Smooth muscle cell (in vitro differentiated cells): ENCODE measurements at regions not wholly inside any gene's neighbourhood (a gene's known extent, or its start where the extent isn't known, plus 50 kb on each side); places are given as distances from the start of the nearest gene placed in this dataset.

Experiments
- DNase-seq: peaks from one replicate; lab custom pipeline; 2025; ENCODE audit not compliant: unreplicated experiment; lab: John Stamatoyannopoulos, UW
- H2AFZ ChIP-seq: fragments of 200-600 bp; sonication (generic); 2 replicates; pipeline ENCODE4 v1.6.0; 2016; ENCODE audit warnings: antibody characterized with exemption, low read depth, mild to moderate bottlenecking
- H3F3A ChIP-seq: fragments of 200-600 bp; sonication (generic); 2 replicates; pipeline ENCODE4 v1.6.0; 2017; ENCODE audit warnings: antibody characterized with exemption, low read depth
- H3K27ac ChIP-seq: fragments of 200-600 bp; sonication (generic); 2 replicates; pipeline ENCODE4 v1.5.1; 2016; ENCODE audit warnings: low read depth, mild to moderate bottlenecking
- H3K27me3 ChIP-seq: fragments of 200-600 bp; sonication (generic); 2 replicates; pipeline ENCODE4 v1.6.1; 2016; ENCODE audit warnings: low read depth, mild to moderate bottlenecking
- H3K36me3 ChIP-seq: fragments of 200-600 bp; sonication (generic); 2 replicates; pipeline ENCODE4 v1.5.1; 2016; ENCODE audit warnings: low read depth
- H3K4me1 ChIP-seq: fragments of 200-600 bp; sonication (generic); 2 replicates; pipeline ENCODE4 v1.5.1; 2016; ENCODE audit warnings: low read depth
- H3K4me2 ChIP-seq: fragments of 200-600 bp; sonication (generic); 2 replicates; pipeline ENCODE4 v1.6.0; 2016; ENCODE audit warnings: mild to moderate bottlenecking
- H3K4me3 ChIP-seq: fragments of 200-600 bp; sonication (generic); 2 replicates; pipeline ENCODE4 v1.5.1; 2016; ENCODE audit warnings: mild to moderate bottlenecking
- H3K79me2 ChIP-seq: fragments of 200-600 bp; sonication (generic); 2 replicates; pipeline ENCODE4 v1.6.0; 2016; ENCODE audit warnings: low read depth, mild to moderate bottlenecking
- H3K9ac ChIP-seq: fragments of 200-600 bp; sonication (generic); 2 replicates; pipeline ENCODE4 v1.6.0; 2016; ENCODE audit warnings: low read depth
- H3K9me3 ChIP-seq: fragments of 200-600 bp; sonication (generic); replicated peaks from 2 replicates; pipeline ENCODE4 v1.5.1; 2016; ENCODE audit warnings: low read depth
- H4K20me1 ChIP-seq: fragments of 200-600 bp; sonication (generic); 2 replicates; pipeline ENCODE4 v1.6.0; 2016; ENCODE audit warnings: low read depth
- CTCF ChIP-seq: fragments of 200-600 bp; sonication (generic); IDR thresholded peaks from 2 replicates; pipeline ENCODE4 v1.5.1; 2017; ENCODE audit warnings: borderline replicate concordance, mild to moderate bottlenecking, antibody characterized with exemption; ENCODE audit not compliant: insufficient read depth, poor library complexity, severe bottlenecking
- WGBS: methylation state at CpG from one replicate; pipeline ENCODE4 v1.1.7; 2016; ENCODE audit warnings: low lambda C conversion rate; 5-methylcytosine and 5-hydroxymethylcytosine counted together

- no peak overlapping the region for H3K27ac ChIP-seq
- TF ChIP-seq CTCF: peak; percentile 17
- 74% methylated on average over 2 of the region's 2 CpGs for WGBS
Observed at GRCh38 chr11:25733777-25734176, 598.2 kb upstream of the ANO3 start.

GRCh38 chr11:25734591-25735211, 597.2 kb upstream of the ANO3 start:
- peak; percentile 56 for TF ChIP-seq CTCF
- no peak overlapping the region for H2AFZ ChIP-seq
- no peaks in the 10 kb centered on the region for H4K20me1 ChIP-seq
- no peak overlapping the region for H3K4me2 ChIP-seq
- no peak overlapping the region for H3K9ac ChIP-seq
- H3K4me1 ChIP-seq: no peaks in the 10 kb centered on the region
- H3K9me3 ChIP-seq: no peaks in the 10 kb centered on the region
- no peak for DNase-seq
- no peaks in the 10 kb centered on the region for H3K36me3 ChIP-seq
- no peak overlapping the region for H3K27ac ChIP-seq
- no peaks in the 10 kb centered on the region for H3F3A ChIP-seq
- 13% methylated on average over 2 of the region's 2 CpGs for WGBS
- H3K4me3 ChIP-seq: no peak overlapping the region
- H3K27me3 ChIP-seq: no peaks in the 10 kb centered on the region
- no peaks in the 10 kb centered on the region for H3K79me2 ChIP-seq

More at GRCh38 chr11:25733777-25734176, 598.2 kb upstream of the ANO3 start:
- Histone ChIP-seq H3K4me2 (no peak overlapping the region), H3K4me3 (no peak overlapping the region), H3K9ac (no peak overlapping the region), H3K79me2 (no peaks in the 10 kb centered on the region), H4K20me1 (no peaks in the 10 kb centered on the region), H3K27me3 (no peaks in the 10 kb centered on the region), H2AFZ (no peak overlapping the region), H3F3A (no peaks in the 10 kb centered on the region), H3K4me1 (no peaks in the 10 kb centered on the region), H3K36me3 (no peaks in the 10 kb centered on the region), H3K9me3 (no peaks in the 10 kb centered on the region)
- no peak for DNase-seq

- Histone ChIP-seq H3K4me2 (no peak overlapping the region), H3K4me3 (no peak overlapping the region), H3K79me2 (no peaks in the 10 kb centered on the region), H3K9me3 (no peaks in the 10 kb centered on the region), H3K4me1 (no peaks in the 10 kb centered on the region), H3K27me3 (no peaks in the 10 kb centered on the region), H3K27ac (no peak overlapping the region), H4K20me1 (no peaks in the 10 kb centered on the region), H3K9ac (no peak overlapping the region), H2AFZ (peak overlapping the region; percentile 45), H3K36me3 (no peaks in the 10 kb centered on the region), H3F3A (no peaks in the 10 kb centered on the region)
- WGBS: 75% methylated on average over 3 of the region's 3 CpGs
- no peak for TF ChIP-seq CTCF
- DNase-seq: no peak
Observed at GRCh38 chr11:25737071-25737675, 594.8 kb upstream of the ANO3 start.

GRCh38 chr11:25741886-25742285, 590.0 kb upstream of the ANO3 start:
- H3K4me1 ChIP-seq: no peaks in the 10 kb centered on the region
- H3K9me3 ChIP-seq: no peaks in the 10 kb centered on the region
- H3K36me3 ChIP-seq: no peaks in the 10 kb centered on the region
- WGBS: 0% methylated on average over 1 of the region's 1 CpG
- no peaks in the 10 kb centered on the region for H4K20me1 ChIP-seq
- TF ChIP-seq CTCF: no peak
- no peak for DNase-seq
- H3K27ac ChIP-seq: no peak overlapping the region
- no peak overlapping the region for H2AFZ ChIP-seq
- H3K9ac ChIP-seq: no peak overlapping the region
- H3K79me2 ChIP-seq: no peaks in the 10 kb centered on the region
- no peak overlapping the region for H3K4me2 ChIP-seq
- H3K4me3 ChIP-seq: no peak overlapping the region
- no peaks in the 10 kb centered on the region for H3F3A ChIP-seq
- H3K27me3 ChIP-seq: no peaks in the 10 kb centered on the region
